NCI-H1436 (cell line): ENCODE measurements at regions not wholly inside any gene's neighbourhood (a gene's known extent, or its start where the extent isn't known, plus 50 kb on each side); places are given as distances from the start of the nearest gene placed in this dataset.

Source experiments
- DNase-seq: peaks from one replicate; lab custom pipeline; 2025; lab: John Stamatoyannopoulos, UW

GRCh38 chr22:48398181-48398905 is 1429.3 kb downstream of the BRD1 start:
- no peak for DNase-seq

- no peak for DNase-seq
Observed at GRCh38 chr22:48397531-48398180, 1430.0 kb downstream of the BRD1 start.

- DNase-seq = no peak
Observed at GRCh38 chr22:48396785-48397530, 1430.7 kb downstream of the BRD1 start.

- DNase-seq = no peak
Observed at GRCh38 chr22:48396091-48396784, 1431.4 kb downstream of the BRD1 start.

GRCh38 chr22:48395201-48395600 is 1432.5 kb downstream of the BRD1 start:
- DNase-seq = no peak

- DNase-seq = no peak
Observed at GRCh38 chr22:48394787-48395186, 1432.9 kb downstream of the BRD1 start.

- no peak for DNase-seq
Observed at GRCh38 chr22:48393885-48394284, 1433.8 kb downstream of the BRD1 start.

- DNase-seq = no peak
Observed at GRCh38 chr22:48393041-48393370, 1434.7 kb downstream of the BRD1 start.

GRCh38 chr22:48391820-48392219 is 1435.9 kb downstream of the BRD1 start:
- DNase-seq = no peak

- DNase-seq = no peak
Observed at GRCh38 chr22:48391171-48391711, 1436.4 kb downstream of the BRD1 start.

- no peak for DNase-seq
Observed at GRCh38 chr22:48389916-48390315, 1437.8 kb downstream of the BRD1 start.

GRCh38 chr22:48382197-48382596 is 1445.5 kb downstream of the BRD1 start:
- DNase-seq = no peak

GRCh38 chr22:48380016-48380665 is 1447.5 kb downstream of the BRD1 start:
- DNase-seq = no peak

GRCh38 chr22:48379371-48379770 is 1448.3 kb downstream of the BRD1 start:
- no peak for DNase-seq

GRCh38 chr22:48378673-48379072 is 1449.0 kb downstream of the BRD1 start:
- DNase-seq = no peak

GRCh38 chr22:48376936-48377712 is 1450.5 kb downstream of the BRD1 start:
- no peak for DNase-seq

GRCh38 chr22:48376428-48376827 is 1451.2 kb downstream of the BRD1 start:
- DNase-seq = no peak

- DNase-seq = no peak
Observed at GRCh38 chr22:48373626-48374173, 1454.0 kb downstream of the BRD1 start.

- DNase-seq = no peak
Observed at GRCh38 chr22:48372390-48372789, 1455.3 kb downstream of the BRD1 start.

- DNase-seq = no peak
Observed at GRCh38 chr22:48371391-48371790, 1456.3 kb downstream of the BRD1 start.
